ENCODE measurements at regions not wholly inside any gene's neighbourhood (a gene's known extent, or its start where the extent isn't known, plus 50 kb on each side); places are given as distances from the start of the nearest gene placed in this dataset.
A peak's percentile ranks its signal among the peaks of the same experiment; 100 is the strongest.

GRCh38 chr6:22146678-22146930 is 150.2 kb downstream of the PRL start:
- no TSS peak for BruUV-seq (replicated peaks)
- Histone ChIP-seq H3K36me3 (ENCODE audit: control insufficient read depth in 2 of 2, extremely low read depth in 1 of 2, insufficient read depth in 2 of 2, low read length in 2 of 2) (no peaks in the 10 kb centered on the region), H3K9me1 (replicated peaks; ENCODE audit: control insufficient read depth, extremely low read depth, insufficient read depth, low read length) (no peaks in the 10 kb centered on the region), H3K4me3 (replicated peaks in 1 of 3; ENCODE audit: insufficient read depth in 1 of 3, low read depth in 1 of 3, low read length in 3 of 3) (no peak overlapping the region), H3K4me2 (ENCODE audit: insufficient read depth, low read length) (no peak overlapping the region), H3K9ac (replicated peaks; ENCODE audit: extremely low read depth, insufficient read depth, low read length) (no peak overlapping the region), H3K4me1 (ENCODE audit: control insufficient read depth, extremely low read depth, insufficient read depth, low read length) (peaks cover 32% of the 10 kb centered on the region), H2AFZ (ENCODE audit: low read depth, low read length) (no peak overlapping the region), H3K79me2 (ENCODE audit: control insufficient read depth, insufficient read depth, low read length) (no peaks in the 10 kb centered on the region), H4K20me1 (replicated peaks; ENCODE audit: control insufficient read depth, extremely low read depth, insufficient read depth, low read length) (no peaks in the 10 kb centered on the region), H3K9me3 (replicated peaks; ENCODE audit: control insufficient read depth, insufficient read depth, low read length) (no peaks in the 10 kb centered on the region), H3K27me3 (ENCODE audit: control insufficient read depth in 2 of 2, insufficient read depth in 2 of 2, low read length in 2 of 2) (no peaks in the 10 kb centered on the region), H3K27ac (ENCODE audit: insufficient read depth, low read depth, low read length) (no peak overlapping the region)
- no peak for TF ChIP-seq MYC (IDR thresholded peaks at IDR 0.05; ENCODE audit: low read depth, low read length)
- TF ChIP-seq FOS (IDR thresholded peaks at IDR 0.05; ENCODE audit: borderline replicate concordance, insufficient read depth, low read length): no peak
- no peak for TF ChIP-seq POLR2AphosphoS5 (IDR thresholded peaks at IDR 0.05; ENCODE audit: insufficient read depth, low read depth, low read length)
- no peak for TF ChIP-seq JUN (IDR thresholded peaks at IDR 0.05; ENCODE audit: borderline replicate concordance, insufficient read depth, insufficient read length, low read depth)
- TF ChIP-seq POLR2A (IDR thresholded peaks at IDR 0.05; ENCODE audit: low read depth, low read length): no peak
- POLR2A ChIA-PET: interaction anchor here (0.6 to 2.1 kb wide), 2 partner anchors 78 to 553 kb away, joined by 10 to 15 read pairs; partner anchors contain the start of gene SOX4
- intact Hi-C loops (cut with micrococcal nuclease) (loop anchor here (1.0 to 10.0 kb wide), 2 partner anchors 468 to 682 kb away; no protein-coding TSS in a partner anchor), dilution Hi-C loops (cut with MboI; ENCODE audit: extremely low pct_ligation_motif_present, low sequenced_read_pairs) (no loop called here)
- DNase-seq (ENCODE audit: low read depth, low spot score): no peak
- no peak for FAIRE-seq
- CTCF ChIA-PET: interaction anchor here (0.9 to 3.7 kb wide), 2 partner anchors 12 to 553 kb away, joined by 3 to 15 read pairs; partner anchors contain the start of gene SOX4

GRCh38 chr6:22146931-22147701 is 149.7 kb downstream of the PRL start:
- no peak for TF ChIP-seq MYC (IDR thresholded peaks at IDR 0.05; ENCODE audit: low read depth, low read length)
- no peak for TF ChIP-seq JUN (IDR thresholded peaks at IDR 0.05; ENCODE audit: borderline replicate concordance, insufficient read depth, insufficient read length, low read depth)
- TF ChIP-seq GATA2 (IDR thresholded peaks at IDR 0.05; ENCODE audit: insufficient read depth, insufficient read length, low read depth, low read length): no peak
- no peak for TF ChIP-seq MAX (IDR thresholded peaks at IDR 0.05; ENCODE audit: insufficient read depth, insufficient read length)
- no peak for TF ChIP-seq FOS (IDR thresholded peaks at IDR 0.05; ENCODE audit: borderline replicate concordance, insufficient read depth, low read length)
- no peak for TF ChIP-seq EZH2 (IDR thresholded peaks at IDR 0.05; ENCODE audit: borderline replicate concordance, low read depth, low read length, severe bottlenecking)
- no peak for TF ChIP-seq CTCF (IDR thresholded peaks at IDR 0.05; ENCODE audit: extremely low read depth in 1 of 2, insufficient read depth in 1 of 2, low read depth in 1 of 2, low read length in 2 of 2)
- TF ChIP-seq POLR2A (IDR thresholded peaks at IDR 0.05; ENCODE audit: low read depth, low read length): no peak
- no peak for TF ChIP-seq POLR2AphosphoS5 (IDR thresholded peaks at IDR 0.05; ENCODE audit: insufficient read depth, low read depth, low read length)
- peak overlapping the region; percentile 5 for H3K9ac ChIP-seq (replicated peaks; ENCODE audit: extremely low read depth, insufficient read depth, low read length)

More at GRCh38 chr6:22146931-22147701, 149.7 kb downstream of the PRL start:
- FAIRE-seq (peak; percentile 83), DNase-seq (ENCODE audit: low read depth, low spot score) (peak; percentile 77)
- H3K4me1 ChIP-seq (ENCODE audit: control insufficient read depth, extremely low read depth, insufficient read depth, low read length): peaks cover 27% of the 10 kb centered on the region
- H4K20me1 ChIP-seq (replicated peaks; ENCODE audit: control insufficient read depth, extremely low read depth, insufficient read depth, low read length): no peaks in the 10 kb centered on the region
- no peaks in the 10 kb centered on the region for H3K36me3 ChIP-seq (ENCODE audit: control insufficient read depth in 2 of 2, extremely low read depth in 1 of 2, insufficient read depth in 2 of 2, low read length in 2 of 2)
- POLR2A ChIA-PET: interaction anchor here (0.6 to 2.1 kb wide), 3 partner anchors 78 to 553 kb away, joined by 3 to 15 read pairs (median 10); partner anchors contain the start of gene SOX4
- peak overlapping the region; percentile 9 for H2AFZ ChIP-seq (ENCODE audit: low read depth, low read length)
- H3K4me2 ChIP-seq (ENCODE audit: insufficient read depth, low read length): peak overlapping the region; percentile 52
- H3K9me1 ChIP-seq (replicated peaks; ENCODE audit: control insufficient read depth, extremely low read depth, insufficient read depth, low read length): no peaks in the 10 kb centered on the region
- no peaks in the 10 kb centered on the region for H3K79me2 ChIP-seq (ENCODE audit: control insufficient read depth, insufficient read depth, low read length)
- no peaks in the 10 kb centered on the region for H3K9me3 ChIP-seq (replicated peaks; ENCODE audit: control insufficient read depth, insufficient read depth, low read length)
- dilution Hi-C loops (cut with MboI; ENCODE audit: extremely low pct_ligation_motif_present, low sequenced_read_pairs): no loop called here
- BruUV-seq (replicated peaks): TSS peak; percentile 69
- no peak overlapping the region for H3K27ac ChIP-seq (ENCODE audit: insufficient read depth, low read depth, low read length)
- H3K27me3 ChIP-seq (ENCODE audit: control insufficient read depth in 2 of 2, insufficient read depth in 2 of 2, low read length in 2 of 2): no peaks in the 10 kb centered on the region
- intact Hi-C loops (cut with micrococcal nuclease): loop anchor here (1.0 to 10.0 kb wide), 2 partner anchors 468 to 681 kb away; no protein-coding TSS in a partner anchor
- no peak overlapping the region for H3K4me3 ChIP-seq (replicated peaks in 1 of 3; ENCODE audit: insufficient read depth in 1 of 3, low read depth in 1 of 3, low read length in 3 of 3)
- CTCF ChIA-PET: interaction anchor here (0.9 to 3.7 kb wide), 2 partner anchors 11 to 553 kb away, joined by 3 to 15 read pairs; partner anchors contain the start of gene SOX4

Data from endothelial cell of umbilical vein (primary cell).